A549 (cell line): ENCODE measurements at regions not wholly inside any gene's neighbourhood (a gene's known extent, or its start where the extent isn't known, plus 50 kb on each side); places are given as distances from the start of the nearest gene placed in this dataset.
A peak's percentile ranks its signal among the peaks of the same experiment; 100 is the strongest.

Experiments used
- ATAC-seq, 2 experiments: fragments of 200-7000 bp in 1 of 2; fragments of >200 bp in 1 of 2; cut with Nextera tagmentation in 1 of 2; cut with Tn5 transposase in 1 of 2; 3 replicates each; pipeline versions ENCODE4 v1.8.0 to v1.9.1; 2018 to 2020; ENCODE audit warnings: mild to moderate bottlenecking in 1 of 2, moderate library complexity in 1 of 2
- CTCF ChIA-PET: fragments of 300-600 bp; sonication (Branson Sonifier 250); formaldehyde crosslinking; extraction: SDS; loops from one replicate; lab custom pipeline; 2021; ENCODE audit warnings: antibody characterized with exemption, inconsistent platforms; lab: Yijun Ruan, JAX
- POLR2A ChIA-PET: fragments of 350-600 bp; formaldehyde crosslinking; extraction: SDS; loops from one replicate; lab custom pipeline; 2021; ENCODE audit warnings: antibody characterized with exemption, inconsistent platforms; lab: Yijun Ruan, JAX
- DNase-seq, 2 experiments: peaks; one replicate each; pipeline versions ENCODE4 v3.0.0 to v3.0.0-alpha.2; 2011 to 2016; ENCODE audit warnings: low read depth in 1 of 2, low spot score in 1 of 2
- FAIRE-seq: peaks from 2 replicates; lab custom pipeline; 2011; peaks lifted over from hg19 to GRCh38; lab: Jason Lieb, UNC
- H3K27ac ChIP-seq, 2 experiments: fragments of >200 bp; sonication (Bioruptor Twin); formaldehyde crosslinking; 3 replicates each; pipeline ENCODE4 v1.5.1; 2016 to 2017
- H3K4me1 ChIP-seq: fragments of >200 bp; sonication (Bioruptor Twin); formaldehyde crosslinking; 3 replicates; pipeline ENCODE4 v1.6.1; 2016
- H3K4me2 ChIP-seq: fragments of >200 bp; sonication (Bioruptor Twin); formaldehyde crosslinking; 3 replicates; pipeline ENCODE4 v1.6.1; 2016
- H3K4me3 ChIP-seq: fragments of >200 bp; sonication (Bioruptor Twin); formaldehyde crosslinking; 3 replicates; pipeline ENCODE4 v1.5.1; 2016
- H3K9me3 ChIP-seq: fragments of >200 bp; sonication (Bioruptor Twin); formaldehyde crosslinking; 3 replicates; pipeline ENCODE4 v1.6.1; 2016
- ATOH8 ChIP-seq: fragments of 250-450 bp; sonication (Bioruptor Pico); IDR thresholded peaks from 2 replicates; pipeline ENCODE4 v1.5.0; 2020; ENCODE audit warnings: low read depth, mild to moderate bottlenecking, moderate library complexity
- BHLHE40 ChIP-seq: IDR thresholded peaks from 2 replicates; pipeline ENCODE4 v1.6.1; 2012; ENCODE audit warnings: low read depth, low read length, inconsistent platforms
- CEBPB ChIP-seq, 2 experiments: fragments of >200 bp in 1 of 2; sonication (Bioruptor Twin) in 1 of 2; formaldehyde crosslinking in 1 of 2; IDR thresholded peaks; 2 replicates each; pipeline ENCODE4 v1.6.1; 2012 to 2016
- CHD2 ChIP-seq: fragments of 150-350 bp; IDR thresholded peaks from 2 replicates; pipeline ENCODE4 v1.6.1; 2014; ENCODE audit warnings: low read length; ENCODE audit not compliant: partially characterized antibody
- CHD4 ChIP-seq: fragments of 200-600 bp; sonication (generic); IDR thresholded peaks from 2 replicates; pipeline ENCODE4 v1.6.1; 2016; ENCODE audit warnings: antibody characterized with exemption, mild to moderate bottlenecking, borderline replicate concordance
- E2F6 ChIP-seq: IDR thresholded peaks from 2 replicates; pipeline ENCODE4 v1.6.1; 2012; ENCODE audit warnings: low read depth, borderline replicate concordance
- EHF ChIP-seq: fragments of 250-450 bp; sonication (Bioruptor Pico); IDR thresholded peaks from 2 replicates; pipeline ENCODE4 v1.5.0; 2020; ENCODE audit warnings: mild to moderate bottlenecking
- ELK1 ChIP-seq: fragments of 150-350 bp; IDR thresholded peaks from 2 replicates; pipeline ENCODE4 v1.6.1; 2014; ENCODE audit warnings: low read depth, mild to moderate bottlenecking, low read length
- EP300 ChIP-seq, 2 experiments: fragments of >200 bp; sonication (Bioruptor Twin); formaldehyde crosslinking; IDR thresholded peaks; 2 replicates in 1 of 2; 3 replicates in 1 of 2; pipeline ENCODE4 v1.6.1; 2016 to 2017
- FOSB ChIP-seq: fragments of 250-450 bp; sonication (Bioruptor Pico); IDR thresholded peaks from 2 replicates; pipeline ENCODE4 v1.5.0; 2020; ENCODE audit warnings: mild to moderate bottlenecking, moderate library complexity
- FOXS1 ChIP-seq: fragments of 250-450 bp; sonication (Bioruptor Pico); IDR thresholded peaks from 2 replicates; pipeline ENCODE4 v1.5.0; 2020; ENCODE audit warnings: mild to moderate bottlenecking, moderate library complexity
- HDAC2 ChIP-seq: fragments of 200-600 bp; sonication (generic); IDR thresholded peaks from 2 replicates; pipeline ENCODE4 v1.6.1; 2016
- HMGXB4 ChIP-seq: fragments of 250-450 bp; sonication (Bioruptor Pico); IDR thresholded peaks from 2 replicates; pipeline ENCODE4 v1.5.0; 2021; ENCODE audit warnings: mild to moderate bottlenecking, moderate library complexity, borderline replicate concordance
- HOXA7 ChIP-seq: fragments of 250-450 bp; sonication (Bioruptor Pico); IDR thresholded peaks from 2 replicates; pipeline ENCODE4 v1.5.0; 2020; ENCODE audit warnings: mild to moderate bottlenecking, moderate library complexity
- HOXB13 ChIP-seq: fragments of 250-450 bp; sonication (Bioruptor Pico); IDR thresholded peaks from 2 replicates; pipeline ENCODE4 v1.5.0; 2020; ENCODE audit warnings: low read depth, mild to moderate bottlenecking, moderate library complexity
- JUN ChIP-seq, 2 experiments: fragments of >200 bp; sonication (Bioruptor Twin); formaldehyde crosslinking; IDR thresholded peaks; 2 replicates in 1 of 2; 3 replicates in 1 of 2; pipeline ENCODE4 v1.6.1; 2016 to 2017
- KDM1A ChIP-seq: fragments of 200-600 bp; sonication (generic); IDR thresholded peaks from 2 replicates; pipeline ENCODE4 v1.6.1; 2016; ENCODE audit warnings: low read depth, mild to moderate bottlenecking
- MAFK ChIP-seq: fragments of 450-650 bp; IDR thresholded peaks from 2 replicates; pipeline ENCODE4 v1.6.1; 2014; ENCODE audit not compliant: partially characterized antibody
- MAZ ChIP-seq: fragments of 150-350 bp; IDR thresholded peaks from 2 replicates; pipeline ENCODE4 v1.6.1; 2014; ENCODE audit warnings: antibody characterized with exemption, low read depth, low read length, borderline replicate concordance
- MYC ChIP-seq: IDR thresholded peaks from 2 replicates; pipeline ENCODE4 v1.6.1; 2012; ENCODE audit warnings: mild to moderate bottlenecking, inconsistent platforms, low read length, improper control_type of control experiment, borderline replicate concordance
- POLR2A ChIP-seq: IDR thresholded peaks from 2 replicates; pipeline ENCODE4 v1.6.1; 2012; ENCODE audit warnings: mild to moderate bottlenecking, low read length
- POLR2AphosphoS2 ChIP-seq: conservative IDR thresholded peaks from 2 replicates; pipeline ENCODE4 v1.6.1; 2012; ENCODE audit warnings: low read length, improper control_type of control experiment, inconsistent platforms
- RAD21 ChIP-seq, 2 experiments: fragments of >200 bp in 1 of 2; sonication (Bioruptor Twin) in 1 of 2; formaldehyde crosslinking in 1 of 2; IDR thresholded peaks in 1 of 2; conservative IDR thresholded peaks in 1 of 2; 2 replicates in 1 of 2; 3 replicates in 1 of 2; pipeline ENCODE4 v1.6.1; 2012 to 2018; ENCODE audit warnings: inconsistent platforms in 1 of 2
- RCOR1 ChIP-seq: fragments of 150-350 bp; IDR thresholded peaks from 2 replicates; pipeline ENCODE4 v1.6.1; 2014; ENCODE audit warnings: antibody characterized with exemption, low read length, low read depth
- RFX5 ChIP-seq: fragments of 450-650 bp; IDR thresholded peaks from 2 replicates; pipeline ENCODE4 v1.7.1; 2014; ENCODE audit warnings: antibody characterized with exemption, mild to moderate bottlenecking, moderate library complexity
- RNF2 ChIP-seq: fragments of 200-600 bp; sonication (generic); IDR thresholded peaks from 2 replicates; pipeline ENCODE4 v1.6.1; 2016; ENCODE audit warnings: low read depth, mild to moderate bottlenecking, antibody characterized with exemption, moderate library complexity, borderline replicate concordance
- SMC3 ChIP-seq: fragments of >200 bp; sonication (Bioruptor Twin); formaldehyde crosslinking; IDR thresholded peaks from 3 replicates; pipeline ENCODE4 v1.6.1; 2018; ENCODE audit warnings: inconsistent platforms
- SREBF2 ChIP-seq: fragments of 450-650 bp; IDR thresholded peaks from 2 replicates; pipeline ENCODE4 v1.6.1; 2014; ENCODE audit warnings: mild to moderate bottlenecking, moderate library complexity
- TFCP2L1 ChIP-seq: fragments of 250-450 bp; sonication (Bioruptor Pico); IDR thresholded peaks from 2 replicates; pipeline ENCODE4 v1.5.0; 2021; ENCODE audit warnings: mild to moderate bottlenecking
- TP53 ChIP-seq: fragments of 250-450 bp; sonication (Bioruptor Pico); IDR thresholded peaks from 2 replicates; pipeline ENCODE4 v1.5.0; 2021; ENCODE audit warnings: mild to moderate bottlenecking, moderate library complexity
- USF2 ChIP-seq: fragments of 450-650 bp; IDR thresholded peaks from 2 replicates; pipeline ENCODE4 v1.6.1; 2014; ENCODE audit warnings: antibody characterized with exemption
- ZFP36 ChIP-seq: fragments of 450-650 bp; IDR thresholded peaks from 2 replicates; pipeline ENCODE4 v1.6.1; 2014; ENCODE audit warnings: borderline replicate concordance; ENCODE audit not compliant: partially characterized antibody
- ZSCAN20 ChIP-seq: fragments of 250-450 bp; sonication (Bioruptor Pico); IDR thresholded peaks from 2 replicates; pipeline ENCODE4 v1.8.0; 2022; ENCODE audit warnings: mild to moderate bottlenecking, moderate library complexity
- WGBS: methylation state at CpG from one replicate; pipeline ENCODE4 v1.1.6; 2017; ENCODE audit errors: missing lambda C conversion rate; 5-methylcytosine and 5-hydroxymethylcytosine counted together
- TF ChIP-seq, protein P1 (sequence below): fragments of >200 bp; sonication (Bioruptor Twin); formaldehyde crosslinking; IDR thresholded peaks from 3 replicates; pipeline ENCODE4 v1.5.1; 2016

DNA sequence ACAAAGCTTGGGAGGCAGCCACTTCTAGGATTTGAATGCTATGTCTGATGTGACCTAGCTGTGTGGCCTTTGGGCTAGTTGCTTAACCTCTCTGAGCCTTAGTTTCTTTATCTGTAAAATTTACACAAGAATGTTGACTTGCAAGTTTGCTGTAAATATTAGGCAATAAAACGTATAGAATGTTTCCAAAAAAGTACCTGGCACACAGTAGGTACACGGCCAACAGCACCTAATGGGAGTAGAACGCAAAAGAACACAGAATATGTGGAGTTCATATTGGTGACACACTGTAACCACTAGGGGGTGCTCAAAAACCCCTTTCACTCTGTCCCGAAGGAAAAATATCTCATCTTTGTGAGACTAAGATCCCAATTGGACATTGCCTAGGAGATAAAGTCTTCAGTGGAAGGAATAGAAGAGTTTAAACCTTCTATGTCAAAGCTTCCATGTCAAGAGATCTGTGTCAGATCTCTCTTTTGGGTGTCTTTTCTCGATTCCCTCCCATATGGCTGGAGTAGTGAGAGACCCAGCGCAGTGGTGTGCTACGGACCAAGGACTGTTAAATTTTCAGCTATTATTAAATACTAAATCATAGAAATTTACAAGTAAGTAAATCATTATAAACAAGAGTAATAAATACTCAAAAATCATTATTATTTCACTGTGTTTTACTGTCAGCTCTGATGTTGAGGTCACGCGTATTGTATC is 145.4 kb upstream of the RAD23B start:
- FAIRE-seq, result no peak
- DNase-seq, result peak; percentile 32 to 48

GRCh38 chr9:107138261-107138992 is 144.7 kb upstream of the RAD23B start:
- H3K4me3 ChIP-seq, result no peak overlapping the region
- no peak overlapping the region for H3K27ac ChIP-seq
- no peak overlapping the region for H3K4me2 ChIP-seq
- WGBS, result 25% methylated on average over 4 of the region's 5 CpGs
- CTCF ChIA-PET, result interaction anchor here (0.7 to 4.3 kb wide), 24 partner anchors 9 to 1294 kb away, joined by 3 to 31 read pairs (median 4); no protein-coding TSS in a partner anchor
- no peak for FAIRE-seq
- no peaks in the 10 kb centered on the region for H3K4me1 ChIP-seq
- DNase-seq, result no peak
- POLR2A ChIA-PET, result no interaction called here
- ATAC-seq, result no peak
- H3K9me3 ChIP-seq, result no peaks in the 10 kb centered on the region
- TF ChIP-seq KDM1A (no peak), RNF2 (no peak), E2F6 (no peak), JUN (IDR thresholded peaks at IDR 0.05) (no peak), HMGXB4 (CRISPR knock-in tag) (no peak), TFCP2L1 (no peak), MAZ (no peak), FOSB (CRISPR knock-in tag) (no peak), HOXB13 (CRISPR knock-in tag) (no peak), RFX5 (no peak)

More for the DNA sequence above, 145.4 kb upstream of the RAD23B start:
- TF ChIP-seq MAFK, result no peak
- TF ChIP-seq POLR2AphosphoS2, result no peak
- TF ChIP-seq KDM1A, result no peak
- no peak for TF ChIP-seq JUN (IDR thresholded peaks at IDR 0.05)
- TF ChIP-seq ZSCAN20, result no peak
- no peak for TF ChIP-seq HOXA7 (CRISPR knock-in tag)
- TF ChIP-seq CHD4, result no peak
- TF ChIP-seq BHLHE40, result no peak
- TF ChIP-seq FOSB (CRISPR knock-in tag), result no peak
- no peak for TF ChIP-seq FOXS1 (CRISPR knock-in tag)
- TF ChIP-seq EP300 (IDR thresholded peaks at IDR 0.05), result no peak
- TF ChIP-seq CEBPB (IDR thresholded peaks at IDR 0.05), result no peak
- TF ChIP-seq RAD21 (conservative IDR thresholded peaks at IDR 0.05 in 1 of 2, IDR thresholded peaks at IDR 0.05 in 1 of 2), result peak; percentile 61 to 70
- no peak for TF ChIP-seq CHD2
- TF ChIP-seq EHF (CRISPR knock-in tag), result no peak
- no peak for TF ChIP-seq HOXB13 (CRISPR knock-in tag)
- no peak for TF ChIP-seq HDAC2
- no peak for TF ChIP-seq RCOR1
- TF ChIP-seq USF2, result no peak
- no peak for TF ChIP-seq SREBF2
- peak; percentile 3 for TF ChIP-seq ZFP36
- no peak for TF ChIP-seq TFCP2L1
- peak; percentile 58 for TF ChIP-seq SMC3
- TF ChIP-seq TP53, result no peak
- TF ChIP-seq MYC, result no peak
- TF ChIP-seq, protein P1, sequence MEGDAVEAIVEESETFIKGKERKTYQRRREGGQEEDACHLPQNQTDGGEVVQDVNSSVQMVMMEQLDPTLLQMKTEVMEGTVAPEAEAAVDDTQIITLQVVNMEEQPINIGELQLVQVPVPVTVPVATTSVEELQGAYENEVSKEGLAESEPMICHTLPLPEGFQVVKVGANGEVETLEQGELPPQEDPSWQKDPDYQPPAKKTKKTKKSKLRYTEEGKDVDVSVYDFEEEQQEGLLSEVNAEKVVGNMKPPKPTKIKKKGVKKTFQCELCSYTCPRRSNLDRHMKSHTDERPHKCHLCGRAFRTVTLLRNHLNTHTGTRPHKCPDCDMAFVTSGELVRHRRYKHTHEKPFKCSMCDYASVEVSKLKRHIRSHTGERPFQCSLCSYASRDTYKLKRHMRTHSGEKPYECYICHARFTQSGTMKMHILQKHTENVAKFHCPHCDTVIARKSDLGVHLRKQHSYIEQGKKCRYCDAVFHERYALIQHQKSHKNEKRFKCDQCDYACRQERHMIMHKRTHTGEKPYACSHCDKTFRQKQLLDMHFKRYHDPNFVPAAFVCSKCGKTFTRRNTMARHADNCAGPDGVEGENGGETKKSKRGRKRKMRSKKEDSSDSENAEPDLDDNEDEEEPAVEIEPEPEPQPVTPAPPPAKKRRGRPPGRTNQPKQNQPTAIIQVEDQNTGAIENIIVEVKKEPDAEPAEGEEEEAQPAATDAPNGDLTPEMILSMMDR, result peak; percentile 72
- no peak for TF ChIP-seq ELK1
- no peak for TF ChIP-seq ATOH8
- no peak for TF ChIP-seq POLR2A
- no peak overlapping the region for H3K27ac ChIP-seq
- CTCF ChIA-PET, result interaction anchor here (0.7 to 4.3 kb wide), 35 partner anchors 9 to 1293 kb away, joined by 3 to 31 read pairs (median 3); no protein-coding TSS in a partner anchor
- no peak overlapping the region for H3K4me3 ChIP-seq
- H3K4me1 ChIP-seq, result no peaks in the 10 kb centered on the region
- H3K9me3 ChIP-seq, result no peaks in the 10 kb centered on the region
- WGBS, result 50% methylated on average over 9 of the region's 9 CpGs
- H3K4me2 ChIP-seq, result no peak overlapping the region
- ATAC-seq, result peak; percentile 44 to 83; a peak in 4 of 6 replicates
- POLR2A ChIA-PET, result no interaction called here
